ENCODE measurements at regions not wholly inside any gene's neighbourhood (a gene's known extent, or its start where the extent isn't known, plus 50 kb on each side); places are given as distances from the start of the nearest gene placed in this dataset.

GRCh38 chr7:15084368-15084767, 181.8 kb upstream of the DGKB start:
- TF ChIP-seq CTCF (IDR thresholded peaks at IDR 0.05): no peak
- TF ChIP-seq POLR2A (IDR thresholded peaks at IDR 0.05): no peak
- TF ChIP-seq EP300 (IDR thresholded peaks at IDR 0.05): no peak
